ENCODE measurements at regions not wholly inside any gene's neighbourhood (a gene's known extent, or its start where the extent isn't known, plus 50 kb on each side); places are given as distances from the start of the nearest gene placed in this dataset.

DNA sequence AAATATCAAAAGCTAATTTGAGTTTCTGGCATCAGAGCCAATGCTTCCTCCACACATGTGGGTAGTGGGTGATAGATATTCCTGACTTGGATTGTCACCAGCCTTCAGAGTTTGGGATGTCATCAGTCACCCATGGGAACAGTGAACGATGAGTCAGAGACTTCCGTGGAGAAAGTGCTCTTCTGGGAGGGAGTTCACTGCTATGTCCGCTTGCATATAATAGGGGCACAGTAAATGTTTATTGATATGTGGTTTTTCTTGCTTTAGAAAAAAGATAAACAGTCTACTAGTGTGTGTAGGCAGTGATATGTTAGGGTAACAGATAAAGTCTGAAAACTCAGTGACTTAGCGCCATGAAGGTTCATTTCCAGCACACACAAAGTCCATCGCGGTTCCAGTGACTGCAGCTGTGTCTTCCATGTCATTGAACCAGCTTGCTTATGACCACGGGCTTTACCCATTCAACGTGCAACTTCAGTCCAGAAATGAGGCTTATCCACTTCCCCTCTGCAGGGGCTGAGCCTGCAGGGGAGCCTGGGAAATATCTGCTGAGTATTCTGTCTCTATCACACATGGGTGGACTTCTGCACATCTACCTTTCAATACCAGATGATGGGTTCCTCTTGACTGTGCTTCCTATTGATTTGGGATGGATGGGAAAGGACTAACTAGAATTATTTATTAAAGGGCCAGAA, 87.7 kb upstream of the WWC2 start:
- TF ChIP-seq, protein P1, sequence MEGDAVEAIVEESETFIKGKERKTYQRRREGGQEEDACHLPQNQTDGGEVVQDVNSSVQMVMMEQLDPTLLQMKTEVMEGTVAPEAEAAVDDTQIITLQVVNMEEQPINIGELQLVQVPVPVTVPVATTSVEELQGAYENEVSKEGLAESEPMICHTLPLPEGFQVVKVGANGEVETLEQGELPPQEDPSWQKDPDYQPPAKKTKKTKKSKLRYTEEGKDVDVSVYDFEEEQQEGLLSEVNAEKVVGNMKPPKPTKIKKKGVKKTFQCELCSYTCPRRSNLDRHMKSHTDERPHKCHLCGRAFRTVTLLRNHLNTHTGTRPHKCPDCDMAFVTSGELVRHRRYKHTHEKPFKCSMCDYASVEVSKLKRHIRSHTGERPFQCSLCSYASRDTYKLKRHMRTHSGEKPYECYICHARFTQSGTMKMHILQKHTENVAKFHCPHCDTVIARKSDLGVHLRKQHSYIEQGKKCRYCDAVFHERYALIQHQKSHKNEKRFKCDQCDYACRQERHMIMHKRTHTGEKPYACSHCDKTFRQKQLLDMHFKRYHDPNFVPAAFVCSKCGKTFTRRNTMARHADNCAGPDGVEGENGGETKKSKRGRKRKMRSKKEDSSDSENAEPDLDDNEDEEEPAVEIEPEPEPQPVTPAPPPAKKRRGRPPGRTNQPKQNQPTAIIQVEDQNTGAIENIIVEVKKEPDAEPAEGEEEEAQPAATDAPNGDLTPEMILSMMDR (IDR thresholded peaks at IDR 0.05; ENCODE audit: poor library complexity): no peak
- TF ChIP-seq EZH2 (IDR thresholded peaks at IDR 0.05; ENCODE audit: borderline replicate concordance): no peak
